SK-N-SH treated with all-trans-retinoic acid at 6 μM for 48 hours (cell line): ENCODE measurements at regions not wholly inside any gene's neighbourhood (a gene's known extent, or its start where the extent isn't known, plus 50 kb on each side); places are given as distances from the start of the nearest gene placed in this dataset.

Experiments
- BACH2 ChIP-seq: fragments of 250-450 bp; sonication (Bioruptor Pico); IDR thresholded peaks from 2 replicates; pipeline ENCODE4 v1.9.0; 2021; ENCODE audit warnings: mild to moderate bottlenecking, borderline replicate concordance
- CSDC2 ChIP-seq: fragments of 250-450 bp; sonication (Bioruptor Pico); IDR thresholded peaks from 2 replicates; pipeline ENCODE4 v1.5.0; 2020; ENCODE audit warnings: mild to moderate bottlenecking, moderate library complexity
- CSRNP3 ChIP-seq: fragments of 250-450 bp; sonication (Bioruptor Pico); IDR thresholded peaks from 2 replicates; pipeline ENCODE4 v1.5.1; 2021; ENCODE audit warnings: mild to moderate bottlenecking, moderate library complexity
- GLIS3 ChIP-seq: fragments of 250-450 bp; sonication (Bioruptor Pico); IDR thresholded peaks from 2 replicates; pipeline ENCODE4 v1.5.0; 2020; ENCODE audit warnings: mild to moderate bottlenecking, moderate library complexity
- OSR1 ChIP-seq: fragments of 250-450 bp; sonication (Bioruptor Pico); IDR thresholded peaks from 2 replicates; pipeline ENCODE4 v1.8.0; 2022; ENCODE audit warnings: moderate library complexity, mild to moderate bottlenecking, inconsistent platforms
- PATZ1 ChIP-seq: fragments of 250-450 bp; sonication (Bioruptor Pico); IDR thresholded peaks from 2 replicates; pipeline ENCODE4 v1.8.0; 2020; ENCODE audit warnings: mild to moderate bottlenecking, moderate library complexity, borderline replicate concordance
- RARB ChIP-seq: fragments of 250-450 bp; sonication (Bioruptor Pico); IDR thresholded peaks from 2 replicates; pipeline ENCODE4 v1.8.0; 2021; ENCODE audit warnings: mild to moderate bottlenecking, moderate library complexity
- SNAI2 ChIP-seq: fragments of 250-450 bp; sonication (Bioruptor Pico); IDR thresholded peaks from 2 replicates; pipeline ENCODE4 v1.5.0; 2020; ENCODE audit warnings: mild to moderate bottlenecking, moderate library complexity
- TOX ChIP-seq: fragments of 250-450 bp; sonication (Bioruptor Pico); IDR thresholded peaks from 2 replicates; pipeline ENCODE4 v1.8.0; 2021; ENCODE audit warnings: mild to moderate bottlenecking, moderate library complexity, borderline replicate concordance
- ZNF565 ChIP-seq: fragments of 450-650 bp; formaldehyde crosslinking; conservative IDR thresholded peaks from 2 replicates; pipeline ENCODE4 v1.5.0; 2020; ENCODE audit warnings: low read depth, mild to moderate bottlenecking, moderate library complexity
- TF ChIP-seq, protein P1 (sequence below): fragments of 250-450 bp; sonication (Bioruptor Pico); IDR thresholded peaks from 2 replicates; pipeline ENCODE4 v1.5.0; 2020; ENCODE audit warnings: mild to moderate bottlenecking, moderate library complexity
- TF ChIP-seq, protein P2 (sequence below): fragments of 250-450 bp; sonication (Bioruptor Pico); IDR thresholded peaks from 2 replicates; pipeline ENCODE4 v1.8.0; 2021; ENCODE audit warnings: low read depth, mild to moderate bottlenecking, moderate library complexity, borderline replicate concordance

DNA sequence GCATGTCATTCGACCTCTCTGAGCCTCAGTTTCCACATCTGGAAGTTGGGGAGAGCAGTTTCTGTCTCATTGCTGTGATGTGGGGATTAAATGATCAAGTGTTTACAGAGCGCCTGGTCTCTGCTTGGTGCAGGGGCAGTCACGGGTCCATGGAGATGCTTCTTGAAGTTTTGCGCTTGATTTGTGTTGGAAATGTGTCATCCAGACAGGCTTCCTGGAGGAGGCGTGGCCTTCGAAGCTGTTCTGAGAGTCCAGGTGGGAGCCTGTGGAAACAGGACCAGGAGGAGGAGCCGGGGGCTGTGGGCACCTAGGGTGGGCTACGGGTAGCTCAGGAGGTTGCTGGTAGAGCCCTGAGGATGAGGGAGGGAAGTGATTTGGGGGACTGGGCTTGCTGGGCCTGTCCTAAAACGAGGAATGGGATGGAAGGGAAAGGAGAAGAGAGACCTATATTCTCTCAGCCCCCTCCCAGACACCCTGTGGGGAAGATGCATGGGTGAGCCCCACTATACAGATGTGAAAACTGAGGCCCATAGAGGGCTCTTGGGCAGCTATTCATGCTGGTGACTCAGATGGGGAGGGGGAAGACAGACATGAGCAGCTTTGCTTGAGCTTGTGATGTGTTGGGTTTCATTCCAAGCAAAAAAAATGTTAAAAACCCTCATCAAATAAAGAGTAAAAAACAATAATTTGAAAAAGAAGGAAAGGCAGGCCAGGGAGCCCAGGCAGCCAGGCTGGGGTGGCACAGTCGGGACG, 107.2 kb upstream of the WNT4 start:
- no peak for TF ChIP-seq ZNF565
- TF ChIP-seq BACH2 (CRISPR knock-in tag) = no peak
- TF ChIP-seq SNAI2 (CRISPR knock-in tag) = no peak
- TF ChIP-seq, protein P1, sequence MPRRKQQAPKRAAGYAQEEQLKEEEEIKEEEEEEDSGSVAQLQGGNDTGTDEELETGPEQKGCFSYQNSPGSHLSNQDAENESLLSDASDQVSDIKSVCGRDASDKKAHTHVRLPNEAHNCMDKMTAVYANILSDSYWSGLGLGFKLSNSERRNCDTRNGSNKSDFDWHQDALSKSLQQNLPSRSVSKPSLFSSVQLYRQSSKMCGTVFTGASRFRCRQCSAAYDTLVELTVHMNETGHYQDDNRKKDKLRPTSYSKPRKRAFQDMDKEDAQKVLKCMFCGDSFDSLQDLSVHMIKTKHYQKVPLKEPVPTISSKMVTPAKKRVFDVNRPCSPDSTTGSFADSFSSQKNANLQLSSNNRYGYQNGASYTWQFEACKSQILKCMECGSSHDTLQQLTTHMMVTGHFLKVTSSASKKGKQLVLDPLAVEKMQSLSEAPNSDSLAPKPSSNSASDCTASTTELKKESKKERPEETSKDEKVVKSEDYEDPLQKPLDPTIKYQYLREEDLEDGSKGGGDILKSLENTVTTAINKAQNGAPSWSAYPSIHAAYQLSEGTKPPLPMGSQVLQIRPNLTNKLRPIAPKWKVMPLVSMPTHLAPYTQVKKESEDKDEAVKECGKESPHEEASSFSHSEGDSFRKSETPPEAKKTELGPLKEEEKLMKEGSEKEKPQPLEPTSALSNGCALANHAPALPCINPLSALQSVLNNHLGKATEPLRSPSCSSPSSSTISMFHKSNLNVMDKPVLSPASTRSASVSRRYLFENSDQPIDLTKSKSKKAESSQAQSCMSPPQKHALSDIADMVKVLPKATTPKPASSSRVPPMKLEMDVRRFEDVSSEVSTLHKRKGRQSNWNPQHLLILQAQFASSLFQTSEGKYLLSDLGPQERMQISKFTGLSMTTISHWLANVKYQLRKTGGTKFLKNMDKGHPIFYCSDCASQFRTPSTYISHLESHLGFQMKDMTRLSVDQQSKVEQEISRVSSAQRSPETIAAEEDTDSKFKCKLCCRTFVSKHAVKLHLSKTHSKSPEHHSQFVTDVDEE (CRISPR knock-in tag) = no peak
- TF ChIP-seq, protein P2, sequence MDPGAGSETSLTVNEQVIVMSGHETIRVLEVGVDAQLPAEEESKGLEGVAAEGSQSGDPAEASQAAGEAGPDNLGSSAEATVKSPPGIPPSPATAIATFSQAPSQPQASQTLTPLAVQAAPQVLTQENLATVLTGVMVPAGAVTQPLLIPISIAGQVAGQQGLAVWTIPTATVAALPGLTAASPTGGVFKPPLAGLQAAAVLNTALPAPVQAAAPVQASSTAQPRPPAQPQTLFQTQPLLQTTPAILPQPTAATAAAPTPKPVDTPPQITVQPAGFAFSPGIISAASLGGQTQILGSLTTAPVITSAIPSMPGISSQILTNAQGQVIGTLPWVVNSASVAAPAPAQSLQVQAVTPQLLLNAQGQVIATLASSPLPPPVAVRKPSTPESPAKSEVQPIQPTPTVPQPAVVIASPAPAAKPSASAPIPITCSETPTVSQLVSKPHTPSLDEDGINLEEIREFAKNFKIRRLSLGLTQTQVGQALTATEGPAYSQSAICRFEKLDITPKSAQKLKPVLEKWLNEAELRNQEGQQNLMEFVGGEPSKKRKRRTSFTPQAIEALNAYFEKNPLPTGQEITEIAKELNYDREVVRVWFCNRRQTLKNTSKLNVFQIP (CRISPR knock-in tag) = no peak
- TF ChIP-seq PATZ1 (CRISPR knock-in tag) = no peak
- no peak for TF ChIP-seq CSDC2
- no peak for TF ChIP-seq CSRNP3 (CRISPR knock-in tag)
- no peak for TF ChIP-seq OSR1
- TF ChIP-seq RARB (CRISPR knock-in tag) = no peak
- no peak for TF ChIP-seq TOX (CRISPR knock-in tag)
- TF ChIP-seq GLIS3 = no peak
